Inferior parietal cortex (tissue), 1 donor: ENCODE measurements at regions not wholly inside any gene's neighbourhood (a gene's known extent, or its start where the extent isn't known, plus 50 kb on each side); places are given as distances from the start of the nearest gene placed in this dataset.
"Not testable (repeated sequence)": the region's sequence is repeated elsewhere in the genome, so short reads cannot be mapped to it uniquely, and the experiment has no call there.

Source experiments
- DNase-seq: peaks from one replicate; pipeline ENCODE4 v3.0.0-alpha.2; 2016; ENCODE audit errors: extremely low spot score

DNA sequence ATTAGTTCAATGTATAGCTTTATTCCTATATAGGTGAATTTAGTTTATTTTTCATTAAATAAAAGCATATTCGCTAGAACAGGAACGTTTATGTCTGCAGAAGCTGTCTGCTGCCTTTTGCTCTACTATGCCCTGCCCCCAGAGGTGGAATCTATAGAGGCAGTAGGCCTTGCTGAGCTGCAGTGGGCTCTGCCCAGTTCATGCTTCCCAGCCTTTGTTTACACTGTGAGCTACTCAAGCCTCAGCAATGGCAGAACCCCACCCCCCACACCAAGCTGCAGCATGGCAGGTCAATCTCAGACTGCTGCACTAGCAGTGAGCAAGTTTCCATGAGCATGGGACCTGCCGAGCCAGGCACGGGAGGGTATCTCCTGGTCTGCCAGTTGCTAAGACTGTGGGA lies 473.3 kb upstream of the CCNG1 start:
- DNase-seq: not testable (repeated sequence)

GRCh38 chr5:162990063-162990462 lies 447.3 kb upstream of the CCNG1 start:
- no peak for DNase-seq

DNA sequence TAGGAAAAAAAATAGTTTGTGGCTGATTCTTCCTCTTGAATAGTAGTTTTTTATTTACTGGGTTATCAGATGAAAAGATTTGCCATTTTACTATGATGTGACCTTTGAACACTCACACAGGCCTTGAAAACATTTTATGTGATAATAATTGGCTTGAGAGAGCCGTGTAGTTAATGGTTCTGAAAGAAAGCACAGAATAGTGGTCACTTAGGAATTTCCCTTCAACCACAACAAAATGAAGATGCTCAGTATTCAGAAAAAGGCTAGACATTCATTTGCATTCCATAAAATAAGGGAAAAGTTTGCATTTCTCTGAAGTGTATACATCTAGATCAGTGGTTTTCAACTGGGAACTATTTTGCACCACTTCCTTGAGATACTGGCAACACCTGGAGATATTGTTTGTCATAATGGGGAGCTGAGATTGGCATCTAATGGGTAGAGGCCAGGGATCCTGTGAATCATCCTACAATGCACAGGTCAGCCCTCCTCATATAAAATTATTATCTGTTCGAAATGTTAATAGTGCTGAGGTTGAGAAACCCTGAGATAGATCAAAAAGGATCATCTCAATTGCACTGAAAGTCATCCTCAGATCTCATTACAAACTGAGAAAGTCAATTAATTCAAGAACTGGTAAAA lies 446.4 kb upstream of the CCNG1 start:
- DNase-seq: no peak

DNA sequence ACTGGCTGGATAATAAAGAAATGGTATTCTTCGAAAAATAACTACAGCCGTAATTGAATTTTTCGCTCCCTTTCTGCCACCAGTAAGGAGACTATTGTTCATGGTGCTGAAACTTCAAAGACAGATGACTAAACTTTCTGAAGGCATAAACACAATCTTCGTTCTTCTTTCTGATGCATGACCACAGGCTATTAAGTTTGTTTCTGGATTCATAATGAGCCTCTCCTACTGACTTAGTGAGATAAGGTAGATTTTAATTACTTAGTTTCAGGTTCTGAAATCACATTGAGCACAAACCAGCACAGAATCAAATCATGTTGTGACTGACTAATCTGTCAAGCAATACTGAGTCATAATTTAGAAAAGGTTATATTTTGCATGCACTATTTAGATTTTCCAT lies 441.8 kb upstream of the CCNG1 start:
- DNase-seq: no peak

DNA sequence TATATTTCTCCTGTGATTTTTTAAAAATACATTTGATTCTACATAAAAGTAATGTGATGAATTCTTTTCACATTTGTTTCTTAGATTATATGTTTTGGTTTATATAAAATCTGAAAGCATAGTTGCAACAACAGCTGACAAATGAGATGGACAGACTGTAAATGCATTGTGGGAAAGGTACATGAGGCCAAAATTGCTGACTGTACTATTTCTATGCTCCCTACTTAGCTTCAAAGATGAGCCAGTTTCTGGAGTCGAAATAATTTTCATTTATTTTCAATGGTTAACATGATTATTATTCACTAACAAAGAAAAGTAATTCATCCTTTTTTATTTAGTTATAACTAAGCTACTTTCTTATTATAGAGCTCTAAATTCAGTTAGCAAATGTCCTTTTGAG lies 441.3 kb upstream of the CCNG1 start:
- DNase-seq: no peak

- no peak for DNase-seq
These were observed 431.4 kb upstream of the CCNG1 start for GRCh38 chr5:163005949-163006348.

GRCh38 chr5:163022582-163023128 lies 414.7 kb upstream of the CCNG1 start:
- DNase-seq: no peak

DNA sequence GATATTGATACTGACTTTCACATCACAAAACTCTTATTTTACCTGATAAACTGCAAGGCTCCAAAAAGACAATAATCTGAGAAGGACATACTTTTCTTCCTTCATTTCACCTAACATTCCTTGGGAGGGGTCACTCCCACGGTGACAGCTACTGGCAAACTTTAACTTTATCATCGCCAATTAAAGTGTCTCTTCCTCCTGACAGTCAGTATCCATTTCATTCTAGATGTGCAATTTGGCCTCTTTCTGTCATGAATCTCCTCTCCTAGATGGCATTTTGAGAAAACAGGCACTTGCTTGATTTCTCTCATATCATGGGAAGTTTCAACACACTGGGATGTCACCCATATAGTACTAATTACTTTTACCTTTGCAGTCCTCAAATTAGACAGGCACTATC lies 413.5 kb upstream of the CCNG1 start:
- DNase-seq: no peak

DNA sequence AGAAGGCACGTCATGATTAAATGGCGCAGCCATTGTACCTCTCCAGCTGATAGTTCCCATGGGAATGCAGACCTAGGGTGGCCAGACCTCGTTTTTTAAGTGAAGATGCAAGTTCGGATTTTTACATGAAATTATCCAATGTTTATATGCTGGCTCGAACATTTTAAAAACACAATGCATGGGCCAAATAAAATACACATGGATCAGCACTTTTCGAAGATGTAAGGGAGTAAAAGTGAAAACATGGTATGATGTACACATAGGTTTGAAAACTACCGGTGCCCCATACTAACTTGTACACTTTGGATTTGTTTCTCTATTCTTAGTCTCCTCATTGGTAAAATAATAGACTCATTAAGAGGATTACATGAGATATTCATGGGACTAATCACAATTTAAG lies 412.5 kb upstream of the CCNG1 start:
- DNase-seq: no peak

- no peak for DNase-seq
These were observed 403.7 kb upstream of the CCNG1 start for GRCh38 chr5:163033656-163034055.

GRCh38 chr5:163041254-163041653 lies 396.1 kb upstream of the CCNG1 start:
- DNase-seq: no peak

- no peak for DNase-seq
These were observed 357.8 kb upstream of the CCNG1 start for GRCh38 chr5:163079618-163080017.

GRCh38 chr5:163089230-163089629 lies 348.2 kb upstream of the CCNG1 start:
- DNase-seq: no peak

- DNase-seq: no peak
These were observed 347.5 kb upstream of the CCNG1 start for GRCh38 chr5:163089926-163090325.

- DNase-seq: no peak
These were observed 342.8 kb upstream of the CCNG1 start for GRCh38 chr5:163094492-163095180.

- no peak for DNase-seq
These were observed 332.9 kb upstream of the CCNG1 start for GRCh38 chr5:163104464-163104863.

DNA sequence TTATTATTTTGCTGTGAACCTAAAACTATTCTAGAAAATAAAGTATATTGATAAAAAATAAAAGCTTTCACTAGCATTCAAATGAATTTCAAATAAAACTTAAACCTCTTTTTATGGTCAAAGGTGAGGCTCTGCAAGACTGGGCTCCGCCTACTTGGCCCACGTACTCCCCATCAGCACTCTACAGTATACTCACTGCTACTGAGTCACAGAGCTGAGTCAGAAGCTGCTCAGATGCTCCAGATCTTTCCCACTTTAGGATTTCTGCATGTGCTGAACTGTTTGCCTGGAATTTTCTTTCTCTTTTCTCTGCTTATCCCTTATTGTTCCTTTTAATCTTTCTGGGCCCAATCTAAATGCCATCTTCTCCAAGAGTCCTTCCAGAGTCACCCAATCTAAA lies 331.9 kb upstream of the CCNG1 start:
- DNase-seq: peak; percentile 39

DNA sequence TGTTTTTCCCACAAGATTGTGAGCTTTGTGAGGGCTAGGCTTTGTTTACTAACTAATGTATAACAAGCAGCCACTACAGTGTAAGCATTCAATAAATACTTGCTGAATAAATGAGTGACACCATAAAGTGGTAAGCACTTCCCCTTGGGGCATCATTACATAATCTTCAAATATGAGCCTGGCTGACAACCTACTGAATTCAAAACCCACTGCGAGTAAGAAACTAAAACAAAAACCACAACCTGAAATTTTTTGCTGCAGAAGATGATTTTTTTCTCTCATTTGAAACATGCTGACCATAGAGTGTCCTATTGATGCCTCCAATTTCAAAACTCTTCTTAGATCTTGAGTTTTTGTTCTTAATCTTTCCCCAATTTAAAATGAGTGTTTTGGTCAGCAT lies 331.3 kb upstream of the CCNG1 start:
- no peak for DNase-seq

DNA sequence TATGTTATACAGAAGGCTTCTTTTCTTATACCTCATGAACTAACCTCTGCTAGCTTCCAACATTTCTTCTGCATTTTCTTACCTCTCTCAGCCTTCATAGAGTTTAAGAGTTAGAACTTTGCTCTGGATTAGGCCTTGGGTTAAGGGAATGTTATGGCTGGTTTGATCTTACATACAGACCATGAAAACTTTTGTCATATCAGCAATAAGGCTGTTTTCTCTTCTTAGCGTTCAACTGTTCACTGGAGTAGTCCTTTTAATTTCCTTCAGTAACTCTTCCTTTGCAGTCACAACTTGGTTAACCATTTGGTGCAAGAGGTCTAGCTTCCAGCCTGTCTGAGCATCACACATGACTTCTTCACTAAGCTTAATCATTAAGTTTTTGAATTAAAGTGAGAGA lies 329.0 kb upstream of the CCNG1 start:
- no peak for DNase-seq

DNA sequence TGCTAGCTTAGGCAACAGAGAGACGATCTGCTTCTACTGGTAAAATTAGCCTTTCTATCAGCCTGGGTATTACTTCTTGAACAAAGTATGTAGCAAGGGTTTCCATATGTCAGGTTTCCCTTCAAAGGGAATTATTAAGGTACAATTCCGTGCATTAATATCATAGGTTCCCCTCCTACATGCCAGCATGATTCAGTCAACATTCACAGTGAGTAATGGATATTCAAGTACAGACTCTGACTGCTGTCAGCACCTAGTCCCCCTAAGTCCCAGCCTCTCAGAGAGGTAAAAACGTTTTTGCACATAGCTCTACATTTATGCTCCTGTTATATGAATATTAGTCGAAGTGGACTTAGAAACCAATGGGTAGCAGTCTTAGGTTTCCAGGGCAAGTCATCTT lies 322.4 kb upstream of the CCNG1 start:
- no peak for DNase-seq

DNA sequence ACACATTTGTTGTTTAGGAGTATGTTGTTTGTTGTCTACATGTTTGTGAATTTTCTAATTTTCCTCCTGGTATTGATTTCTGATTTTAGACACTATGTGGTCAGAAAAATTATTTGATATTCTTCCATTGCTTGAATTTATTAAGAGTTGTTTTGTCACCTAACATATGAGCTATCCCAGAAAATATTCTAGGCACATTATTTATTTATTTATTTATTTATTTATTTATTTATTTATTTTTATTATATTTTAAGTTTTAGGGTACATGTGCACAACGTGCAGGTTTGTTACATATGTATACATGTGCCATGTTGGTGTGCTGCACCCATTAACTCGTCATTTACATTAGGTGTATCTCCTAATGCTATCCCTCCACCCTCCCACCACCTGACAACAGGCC lies 320.8 kb upstream of the CCNG1 start:
- DNase-seq: not testable (repeated sequence)

- DNase-seq: no peak
These were observed 303.3 kb upstream of the CCNG1 start for GRCh38 chr5:163134061-163134460.

GRCh38 chr5:163135849-163136248 lies 301.5 kb upstream of the CCNG1 start:
- no peak for DNase-seq

DNA sequence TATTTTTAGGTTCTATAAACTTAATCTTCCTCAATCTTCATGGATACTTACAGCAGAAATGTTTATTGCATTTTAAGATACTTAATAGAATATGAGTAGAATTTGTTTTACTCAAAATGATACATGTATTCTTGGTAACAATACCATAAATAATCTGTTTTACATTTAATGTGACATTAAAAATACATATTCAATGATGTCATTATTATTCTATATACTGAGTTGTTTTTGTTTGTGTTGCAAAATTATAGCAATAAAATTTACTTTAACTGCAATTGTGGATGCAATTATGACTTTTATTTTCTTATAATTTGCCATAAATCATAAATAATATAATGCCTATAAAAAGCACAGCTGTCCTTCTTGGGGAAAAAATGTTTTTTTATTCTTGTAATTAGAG lies 275.9 kb upstream of the CCNG1 start:
- no peak for DNase-seq
